Left kidney (tissue), 1 donor: ENCODE measurements at regions not wholly inside any gene's neighbourhood (a gene's known extent, or its start where the extent isn't known, plus 50 kb on each side); places are given as distances from the start of the nearest gene placed in this dataset.
A peak's percentile ranks its signal among the peaks of the same experiment; 100 is the strongest.

Experiments used
- DNase-seq: peaks from one replicate; pipeline ENCODE4 v3.0.0-alpha.2; 2013

DNA sequence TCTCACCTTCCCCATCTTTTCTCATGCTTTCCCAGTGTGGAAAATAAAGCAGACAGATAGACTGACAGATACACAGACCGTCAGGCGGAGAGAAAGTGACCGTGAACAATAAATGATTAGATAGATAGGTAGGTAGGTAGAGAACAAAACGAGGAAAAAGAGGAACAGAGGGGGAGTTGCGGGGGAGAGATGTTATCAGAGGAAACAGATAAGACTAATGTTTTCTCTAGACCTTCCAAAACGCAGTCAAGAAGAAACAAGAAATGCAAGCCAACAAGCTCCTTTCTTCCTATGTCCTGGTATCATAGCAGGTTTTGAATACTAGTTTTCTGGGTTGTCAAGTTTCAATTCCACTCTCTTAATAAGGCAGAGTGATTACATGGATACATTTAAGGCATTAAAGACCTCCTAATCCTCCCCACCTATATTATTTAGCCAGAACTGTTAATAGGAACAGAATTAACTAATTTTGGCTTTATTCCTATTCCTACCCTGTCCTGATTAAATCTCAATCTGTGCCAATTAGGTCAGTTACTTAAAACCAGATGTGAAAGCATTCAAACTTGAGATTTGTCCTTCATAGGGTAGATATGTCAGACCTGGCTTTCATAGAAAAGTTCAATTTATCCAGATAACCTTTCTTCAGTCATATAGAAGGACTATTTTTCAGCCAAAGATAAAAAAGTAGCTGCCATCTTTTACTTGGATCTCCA is 89.0 kb upstream of the PTPRR start:
- DNase-seq: no peak

DNA sequence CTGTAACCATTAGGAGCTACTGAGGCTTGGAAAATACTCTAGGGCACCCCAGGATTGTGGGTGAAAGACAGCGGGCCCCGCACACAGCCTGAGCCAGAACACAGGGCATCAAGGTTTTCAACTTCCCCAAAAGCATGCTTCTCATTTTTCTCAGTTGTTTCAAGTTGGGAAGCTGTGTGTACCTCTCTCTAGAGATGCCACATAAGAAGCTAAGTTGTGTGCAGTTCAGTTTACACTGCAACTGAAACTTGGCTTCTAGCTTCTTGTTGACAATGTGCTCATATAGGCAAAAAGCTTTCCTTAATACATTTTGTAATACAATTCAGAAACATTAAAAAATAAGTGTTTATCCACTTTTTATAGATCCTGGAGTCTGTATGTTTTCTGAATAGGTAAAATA is 88.1 kb upstream of the PTPRR start:
- no peak for DNase-seq

DNA sequence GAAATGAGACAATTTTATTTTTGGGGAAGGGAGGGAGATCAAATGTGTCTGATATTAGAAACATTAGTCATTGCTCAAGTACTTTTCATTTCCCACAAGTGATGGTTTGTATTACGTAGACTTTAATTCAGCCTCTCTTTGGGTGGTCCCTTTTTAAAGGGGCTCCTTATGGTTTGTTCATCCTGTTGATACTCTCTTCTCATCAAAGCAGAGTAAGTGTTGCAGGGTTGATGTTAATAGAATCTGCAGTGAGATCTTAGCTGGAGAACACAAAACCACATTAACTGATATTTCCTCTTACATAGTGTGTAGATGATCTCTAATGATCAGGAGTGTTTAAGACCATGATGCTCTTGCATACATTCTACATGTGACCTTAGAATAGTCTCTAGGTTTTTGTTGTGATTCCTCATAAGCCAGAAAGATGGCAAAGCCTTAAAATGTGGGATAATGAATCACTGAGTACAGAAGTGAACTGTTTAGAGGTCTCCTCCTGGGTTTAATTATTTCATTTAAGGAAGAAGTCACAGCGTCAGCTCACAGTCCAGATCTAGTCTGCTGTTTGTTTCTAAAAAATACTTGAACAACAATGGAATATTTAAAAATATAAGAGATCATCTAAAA is 87.4 kb upstream of the PTPRR start:
- no peak for DNase-seq

DNA sequence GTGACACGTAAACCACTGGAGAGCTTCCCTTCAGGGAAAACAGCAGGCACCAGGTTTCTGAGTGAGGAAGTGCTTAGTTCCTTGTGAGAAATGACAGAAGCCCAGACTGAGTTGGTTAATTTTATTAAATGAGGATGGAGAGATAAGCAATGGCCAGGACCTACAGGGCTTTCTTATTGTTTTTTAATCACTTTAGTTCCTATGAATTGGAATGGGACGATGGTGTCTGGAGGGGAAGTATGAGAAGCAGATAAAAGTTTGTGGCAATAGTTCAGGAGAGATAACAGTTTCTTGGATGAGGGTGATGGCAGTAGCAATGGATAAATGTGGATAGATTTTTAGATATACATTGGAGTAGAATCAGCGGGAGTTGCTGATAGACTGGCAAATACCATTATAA is 86.5 kb upstream of the PTPRR start:
- no peak for DNase-seq

DNA sequence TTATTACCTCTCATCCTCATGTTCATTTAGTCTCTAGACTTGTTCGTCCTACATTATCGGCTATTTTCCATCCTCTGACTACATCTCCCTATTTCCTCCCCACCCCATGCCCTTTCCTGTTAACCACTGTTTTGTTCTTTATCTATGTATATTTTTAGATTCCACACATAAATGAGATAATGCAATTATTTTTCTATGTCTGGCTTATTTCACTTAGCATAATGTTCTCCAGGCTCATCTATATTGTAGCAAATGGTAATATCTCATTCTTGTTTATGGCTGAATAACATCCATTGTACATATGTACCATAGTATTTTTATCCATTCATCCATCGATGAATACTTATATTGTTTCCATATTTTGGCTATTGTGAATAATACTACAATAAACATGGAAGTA is 84.6 kb upstream of the PTPRR start:
- DNase-seq: no peak

DNA sequence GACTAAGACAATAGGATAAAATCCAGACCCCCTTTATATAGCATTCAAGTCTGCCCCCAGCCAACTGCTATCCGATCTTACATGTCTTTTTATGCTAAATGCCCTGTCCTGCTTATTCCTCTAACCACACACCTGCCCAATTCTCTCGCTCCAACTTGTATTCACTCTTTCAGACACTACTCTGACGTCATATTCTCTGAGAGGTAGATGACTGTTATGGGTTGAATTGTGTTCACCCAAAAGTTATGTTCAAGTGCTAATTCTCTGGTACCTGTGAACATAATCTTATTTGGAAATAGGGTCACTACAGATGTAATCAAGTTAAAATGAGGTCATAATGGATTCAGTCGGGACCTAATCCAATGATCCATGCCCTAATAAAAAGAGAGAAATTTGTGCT is 84.0 kb upstream of the PTPRR start:
- no peak for DNase-seq

DNA sequence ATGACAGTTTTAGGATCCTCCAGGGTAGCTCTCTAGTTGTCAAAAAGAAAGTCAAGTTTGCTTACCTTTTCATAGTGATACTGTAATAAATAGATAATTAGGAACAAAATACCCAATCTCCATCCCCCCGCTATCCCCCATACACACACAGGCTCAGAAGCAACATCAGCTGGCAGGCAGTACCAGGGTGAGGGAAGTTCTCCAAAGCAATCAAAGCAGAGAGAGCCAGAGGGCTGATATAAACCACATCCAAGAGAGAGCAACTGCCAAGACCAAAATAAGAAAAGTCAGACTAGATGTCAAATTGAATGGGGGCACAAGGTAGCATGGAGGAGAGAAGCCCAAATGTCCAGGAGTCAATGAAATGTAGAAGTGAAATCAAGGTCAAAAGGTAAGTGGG is 80.2 kb upstream of the PTPRR start:
- DNase-seq: no peak

DNA sequence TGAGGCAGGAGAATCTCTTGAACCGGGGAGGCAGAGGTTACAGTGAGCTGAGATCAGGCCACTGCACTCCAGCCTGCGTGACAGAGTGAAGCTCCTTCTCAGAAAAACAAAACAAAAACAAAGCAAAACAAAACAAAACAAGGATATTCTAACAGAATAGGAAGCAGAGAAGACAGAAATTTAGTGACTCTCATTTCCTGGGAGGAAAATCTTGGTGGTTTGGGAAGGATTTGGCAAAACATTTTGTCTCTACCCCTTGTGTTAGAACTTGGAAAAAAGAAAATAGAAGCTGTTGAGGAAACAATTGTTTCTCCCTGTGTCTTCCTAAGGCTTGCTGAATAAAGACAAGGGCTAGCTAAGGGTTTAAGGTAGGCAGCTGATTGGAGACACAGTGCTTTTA is 79.7 kb upstream of the PTPRR start:
- DNase-seq: no peak

DNA sequence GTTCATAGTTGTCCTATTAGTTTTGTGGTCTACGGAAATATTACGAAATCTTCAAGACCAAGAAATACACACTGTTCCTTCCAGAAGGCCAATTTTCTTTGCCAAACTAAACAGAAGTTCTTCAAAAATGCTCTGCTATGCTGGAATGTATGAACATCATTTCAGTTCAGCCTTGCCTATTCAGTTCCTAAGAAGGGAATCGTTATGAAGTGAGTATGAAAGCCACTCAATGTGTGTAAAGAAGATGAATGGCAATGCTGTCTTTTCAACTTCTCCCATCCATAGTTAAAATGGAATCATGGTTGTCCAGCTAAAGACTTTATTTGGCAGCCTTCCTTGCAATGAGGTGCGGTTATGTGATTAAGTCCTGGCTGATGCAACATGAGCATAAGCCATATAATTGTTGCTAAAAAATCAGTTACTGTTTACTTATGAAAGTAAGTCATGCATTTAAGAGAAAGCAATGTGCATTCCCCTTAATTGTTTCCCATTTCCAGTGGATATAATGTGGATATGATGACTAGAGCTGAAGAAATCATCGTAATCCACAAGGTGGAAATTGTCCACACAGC is 73.8 kb upstream of the PTPRR start:
- no peak for DNase-seq

DNA sequence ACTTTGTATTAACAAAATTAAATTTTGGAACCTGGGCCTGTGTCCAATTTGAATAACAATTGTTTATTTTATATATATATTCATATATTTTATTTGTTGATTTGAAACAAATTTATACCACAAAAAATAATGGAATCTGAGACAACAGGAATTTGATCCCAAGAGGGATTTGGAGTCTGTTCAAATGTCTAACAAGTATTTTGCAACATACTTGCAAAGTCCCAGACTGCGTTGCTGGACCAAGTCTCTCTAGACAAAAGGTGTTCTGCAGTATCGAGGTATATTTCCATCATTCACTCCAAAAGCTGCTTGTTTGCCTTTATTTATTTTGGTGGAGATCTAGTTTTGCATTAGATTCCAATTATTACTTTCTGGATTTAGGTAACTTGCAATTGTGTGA is 68.7 kb upstream of the PTPRR start:
- DNase-seq: no peak

DNA sequence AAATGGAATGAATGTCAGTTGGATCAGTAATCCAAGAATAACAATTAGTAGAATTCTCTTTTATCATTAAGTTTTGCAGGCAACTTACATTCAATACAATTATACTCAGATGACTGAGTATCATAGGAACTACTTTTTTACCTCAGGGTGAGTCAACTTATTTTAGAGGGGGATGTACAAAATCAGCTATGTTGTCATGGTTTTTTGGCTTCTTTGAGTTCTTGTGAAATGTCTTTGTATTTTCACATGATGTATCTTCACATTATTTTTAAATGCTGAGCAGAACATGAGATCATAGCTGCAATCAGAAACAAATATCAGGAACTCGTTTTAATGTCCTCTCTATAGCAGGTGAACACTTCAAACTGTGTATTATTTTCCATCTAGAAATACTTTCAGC is 65.3 kb upstream of the PTPRR start:
- DNase-seq: no peak

DNA sequence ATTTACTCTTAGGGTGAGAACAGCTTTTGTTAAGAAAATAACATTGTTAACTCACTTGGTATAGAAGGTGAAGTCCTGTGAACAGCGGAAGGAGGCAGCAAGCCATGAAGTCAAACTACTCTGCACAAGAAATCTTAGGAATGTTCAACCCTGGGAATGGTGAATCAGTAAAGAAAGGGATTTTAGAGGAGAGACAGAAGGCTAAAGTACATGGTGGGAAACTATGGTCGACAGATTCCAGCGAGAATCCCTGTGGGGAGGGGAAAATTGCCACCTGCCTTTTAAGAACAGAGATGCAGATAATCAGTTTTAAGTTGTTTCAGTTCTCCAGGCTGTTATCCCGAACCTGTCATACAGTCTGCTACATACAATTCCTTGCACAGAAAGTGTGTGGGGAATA is 63.2 kb upstream of the PTPRR start:
- peak; percentile 7 for DNase-seq

DNA sequence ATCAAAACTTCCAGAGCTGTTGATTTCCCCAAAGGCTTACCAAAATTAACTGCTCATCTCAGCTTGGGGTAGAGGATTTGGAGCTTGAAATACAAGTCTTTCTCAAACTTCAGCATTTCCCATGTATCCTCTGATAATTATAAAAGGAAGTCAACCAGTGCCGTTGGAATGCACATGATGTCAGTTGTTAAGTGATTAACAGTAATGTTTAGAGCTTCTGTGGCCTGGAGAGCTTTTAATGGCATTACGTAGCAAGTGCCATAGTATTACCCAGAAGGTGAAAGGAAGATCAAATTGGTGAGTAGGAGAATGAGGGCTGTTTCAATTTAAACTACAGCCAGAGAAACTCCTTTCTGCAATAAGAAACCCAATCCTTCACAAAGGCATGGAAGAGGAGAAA is 62.5 kb upstream of the PTPRR start:
- peak; percentile 26 for DNase-seq

DNA sequence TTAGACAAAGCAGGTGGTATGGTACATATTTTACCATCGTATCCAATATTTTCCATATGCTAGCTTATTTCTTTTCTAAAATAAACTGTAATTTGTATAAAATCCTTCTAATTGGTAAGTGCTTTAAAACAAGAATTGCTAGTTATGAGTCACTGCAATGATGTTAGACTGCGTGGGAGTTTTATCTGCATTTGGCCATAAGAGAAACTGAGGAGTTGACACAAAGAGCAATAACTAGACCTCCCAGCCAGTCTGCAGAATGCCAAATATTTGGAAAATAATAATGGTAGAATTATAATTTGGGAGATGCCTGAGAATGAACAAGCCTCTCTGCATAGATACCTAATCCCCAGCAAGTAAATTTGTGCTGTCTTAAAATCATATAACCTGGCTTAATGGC is 61.7 kb upstream of the PTPRR start:
- no peak for DNase-seq

DNA sequence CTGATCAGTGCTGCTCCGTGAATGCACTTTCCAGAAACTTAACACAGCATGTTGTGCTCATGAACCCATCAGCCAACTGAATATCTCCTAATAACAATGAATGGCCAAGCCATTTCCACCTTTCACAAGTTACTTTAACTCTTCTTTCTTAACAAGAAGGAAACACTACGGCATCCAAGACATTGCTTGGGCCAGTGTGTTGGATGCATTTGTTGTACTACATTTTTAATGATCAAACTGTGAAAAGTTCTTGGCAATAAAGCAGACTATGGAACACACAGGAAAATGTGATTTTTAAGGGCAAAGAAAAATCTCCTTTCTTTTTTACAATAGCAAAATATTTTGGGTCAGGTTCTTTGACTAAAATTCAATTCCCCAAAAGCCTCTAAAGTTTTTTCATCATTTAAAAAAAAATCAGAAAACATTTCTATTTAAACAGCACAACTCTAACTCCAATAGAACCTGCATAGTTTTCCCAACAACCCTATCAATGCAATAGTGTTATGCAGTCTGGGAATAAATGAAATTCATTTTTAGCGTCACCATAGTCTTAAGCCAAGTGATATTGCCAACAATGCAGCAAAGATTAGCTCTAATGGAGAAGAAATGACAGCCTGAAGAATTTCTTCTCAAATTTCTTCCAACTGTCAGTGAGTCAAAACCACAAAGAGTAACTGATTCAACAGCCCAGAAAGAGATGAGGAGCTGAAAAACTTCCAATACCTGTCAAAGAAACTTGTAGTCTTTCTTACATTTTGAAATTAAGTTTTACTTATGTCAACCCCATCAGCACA is 50.7 kb upstream of the PTPRR start:
- DNase-seq: no peak
